T-helper 1 cell treated with Interleukin-12 subunit alpha and Interleukin-12 subunit beta and Interleukin-4 antibody, amounts not matched to agents 30 μg/mL and 1 μg/mL, for 36 hours (primary cell): ENCODE measurements at regions not wholly inside any gene's neighbourhood (a gene's known extent, or its start where the extent isn't known, plus 50 kb on each side); places are given as distances from the start of the nearest gene placed in this dataset.

Experiments used
- H3K27ac Mint-ChIP-seq: one replicate; pipeline ENCODE4 v1.8.0; 2021; ENCODE audit warnings: mild to moderate bottlenecking, mixed read lengths
- H3K27me3 Mint-ChIP-seq: one replicate; pipeline ENCODE4 v1.8.0; 2021; ENCODE audit warnings: low read depth, mixed read lengths
- H3K36me3 Mint-ChIP-seq: one replicate; pipeline ENCODE4 v1.8.0; 2021; ENCODE audit warnings: low read depth, mixed read lengths
- H3K4me1 Mint-ChIP-seq: one replicate; pipeline ENCODE4 v1.8.0; 2021; ENCODE audit warnings: low read depth, mixed read lengths
- H3K4me3 Mint-ChIP-seq: one replicate; pipeline ENCODE4 v1.8.0; 2021; ENCODE audit warnings: mild to moderate bottlenecking, moderate library complexity, mixed read lengths
- H3K9me3 Mint-ChIP-seq: one replicate; pipeline ENCODE4 v1.8.0; 2021; ENCODE audit warnings: mixed read lengths

DNA sequence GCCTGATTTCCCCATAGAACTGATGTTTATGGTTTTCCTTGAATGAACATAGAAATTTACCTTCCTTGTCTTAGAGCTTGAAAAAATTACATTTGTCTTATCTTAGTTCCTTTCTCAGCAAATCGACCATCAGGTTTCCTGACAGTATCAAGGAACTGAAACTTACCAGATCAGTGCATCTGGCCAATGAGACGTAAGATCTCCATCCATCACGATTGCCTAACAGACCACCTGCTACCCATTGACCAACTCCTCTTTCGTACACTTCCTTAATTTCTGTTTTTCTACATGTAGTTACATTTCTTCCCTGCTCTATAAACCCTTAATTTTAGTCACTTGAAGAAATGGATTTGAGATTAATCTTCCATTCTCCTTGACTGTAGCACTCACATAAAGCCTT, 57.4 kb upstream of the TMPRSS15 start:
- Mint-ChIP-seq H3K27ac (no peak overlapping the region), H3K27me3 (no peaks in the 10 kb centered on the region), H3K4me1 (no peaks in the 10 kb centered on the region), H3K4me3 (no peak overlapping the region), H3K9me3 (peaks cover 17% of the 10 kb centered on the region), H3K36me3 (no peaks in the 10 kb centered on the region)

DNA sequence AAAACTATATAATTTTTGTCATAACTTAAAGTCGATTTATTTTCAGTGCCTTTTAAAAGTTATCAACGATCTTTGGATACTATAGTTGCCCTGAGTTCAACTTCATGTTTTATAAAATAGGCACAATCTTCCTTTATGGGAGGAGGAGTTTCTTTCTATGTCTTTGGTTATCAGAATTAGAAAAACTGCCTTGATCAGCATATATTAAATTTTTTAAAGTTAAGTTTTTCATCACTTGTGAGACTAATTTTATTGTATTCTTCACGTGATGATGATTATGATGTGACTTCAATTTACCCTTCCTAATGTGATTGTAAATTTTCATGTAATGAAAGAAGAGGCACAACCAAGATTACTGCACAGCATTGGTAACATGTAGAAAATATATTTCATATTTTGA, 58.2 kb upstream of the TMPRSS15 start:
- Mint-ChIP-seq H3K4me3 (no peak overlapping the region), H3K27ac (no peak overlapping the region), H3K36me3 (no peaks in the 10 kb centered on the region), H3K27me3 (no peaks in the 10 kb centered on the region), H3K4me1 (no peaks in the 10 kb centered on the region), H3K9me3 (peaks cover 23% of the 10 kb centered on the region)

DNA sequence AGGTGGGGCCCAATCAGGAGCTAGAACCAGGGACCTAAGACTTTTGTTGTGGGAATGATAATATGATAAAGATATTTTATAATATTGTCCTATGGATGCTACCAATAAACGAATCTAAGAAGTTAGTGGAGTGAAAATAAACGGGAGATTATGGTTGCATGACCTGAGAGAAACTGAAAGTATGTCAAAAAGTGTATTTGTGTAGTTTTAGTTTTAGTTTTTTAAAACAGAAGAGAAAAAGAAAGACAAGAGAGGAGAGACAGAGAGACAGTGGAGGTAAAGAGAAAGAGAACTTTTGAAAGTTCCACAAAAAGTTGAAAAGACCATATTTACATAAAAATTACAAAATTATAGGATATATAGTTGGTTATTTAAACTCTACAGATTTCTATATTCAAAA, 64.1 kb upstream of the TMPRSS15 start:
- no peak overlapping the region for H3K27ac Mint-ChIP-seq
- no peaks in the 10 kb centered on the region for H3K36me3 Mint-ChIP-seq
- no peak overlapping the region for H3K4me3 Mint-ChIP-seq
- H3K27me3 Mint-ChIP-seq, result no peaks in the 10 kb centered on the region
- no peaks in the 10 kb centered on the region for H3K4me1 Mint-ChIP-seq
- peaks cover 24% of the 10 kb centered on the region for H3K9me3 Mint-ChIP-seq

DNA sequence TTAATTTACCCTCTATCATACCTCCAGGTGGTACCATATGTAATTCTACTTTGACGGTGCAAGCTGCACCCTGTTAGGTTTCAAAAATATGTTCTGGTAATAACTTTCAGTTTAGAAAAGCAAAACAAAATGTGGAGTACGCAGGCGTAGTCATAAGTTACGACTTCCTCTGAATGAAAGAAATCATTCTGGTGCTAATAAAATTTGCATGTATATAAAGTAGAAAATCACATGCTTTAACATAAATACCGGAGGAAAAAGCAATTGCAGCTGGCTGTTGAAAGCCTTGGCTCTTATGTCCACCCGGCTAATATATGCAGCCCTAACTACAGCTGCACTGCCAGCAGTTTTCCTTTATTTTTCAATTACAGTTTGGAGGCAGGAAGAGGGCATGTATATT, 65.2 kb upstream of the TMPRSS15 start:
- no peaks in the 10 kb centered on the region for H3K36me3 Mint-ChIP-seq
- H3K4me3 Mint-ChIP-seq, result no peak overlapping the region
- H3K9me3 Mint-ChIP-seq, result peaks cover 19% of the 10 kb centered on the region
- no peak overlapping the region for H3K27ac Mint-ChIP-seq
- H3K27me3 Mint-ChIP-seq, result no peaks in the 10 kb centered on the region
- no peaks in the 10 kb centered on the region for H3K4me1 Mint-ChIP-seq

DNA sequence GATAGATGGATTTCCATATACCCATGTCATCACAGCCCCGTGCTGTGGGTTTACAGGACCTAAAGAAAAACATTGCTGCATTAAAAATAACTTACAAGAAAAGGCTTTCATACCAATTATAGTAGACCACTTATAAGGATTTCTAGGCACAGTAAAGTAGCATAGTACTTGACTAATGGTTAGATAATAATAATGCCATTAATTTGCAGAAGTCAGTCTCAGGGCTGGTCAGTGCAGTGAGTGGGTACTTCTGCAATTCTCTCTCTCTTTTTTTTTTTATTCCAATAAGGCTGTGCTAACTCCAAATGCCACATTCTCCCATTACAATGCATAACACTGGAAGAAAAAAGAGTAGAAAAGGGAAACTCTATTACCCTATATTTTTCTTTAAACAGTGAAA, 73.1 kb upstream of the TMPRSS15 start:
- Mint-ChIP-seq H3K27me3 (no peaks in the 10 kb centered on the region), H3K9me3 (peaks cover 4% of the 10 kb centered on the region), H3K27ac (no peak overlapping the region), H3K4me1 (no peaks in the 10 kb centered on the region), H3K4me3 (no peak overlapping the region), H3K36me3 (no peaks in the 10 kb centered on the region)

DNA sequence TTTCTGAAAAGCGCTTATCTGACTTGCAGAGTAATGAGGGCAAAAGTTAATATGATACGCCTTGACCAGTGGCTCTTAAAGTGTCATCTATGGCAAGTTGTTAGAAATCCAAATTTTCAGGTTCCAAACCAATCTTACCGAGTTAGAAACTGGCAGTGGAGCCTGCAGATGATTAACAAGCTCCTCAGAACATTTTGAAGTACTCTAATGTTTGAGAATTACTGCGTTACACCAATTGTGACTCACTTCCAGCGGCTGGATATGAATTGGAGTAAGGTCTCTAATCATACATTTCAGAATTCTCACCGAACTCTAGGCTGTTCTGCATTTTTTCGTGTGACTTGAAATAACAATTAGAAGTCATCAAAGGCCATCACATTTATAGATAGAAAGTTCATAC, 73.5 kb upstream of the TMPRSS15 start:
- H3K36me3 Mint-ChIP-seq, result no peaks in the 10 kb centered on the region
- H3K27me3 Mint-ChIP-seq, result no peaks in the 10 kb centered on the region
- H3K9me3 Mint-ChIP-seq, result peaks cover 4% of the 10 kb centered on the region
- H3K27ac Mint-ChIP-seq, result no peak overlapping the region
- no peak overlapping the region for H3K4me3 Mint-ChIP-seq
- no peaks in the 10 kb centered on the region for H3K4me1 Mint-ChIP-seq

DNA sequence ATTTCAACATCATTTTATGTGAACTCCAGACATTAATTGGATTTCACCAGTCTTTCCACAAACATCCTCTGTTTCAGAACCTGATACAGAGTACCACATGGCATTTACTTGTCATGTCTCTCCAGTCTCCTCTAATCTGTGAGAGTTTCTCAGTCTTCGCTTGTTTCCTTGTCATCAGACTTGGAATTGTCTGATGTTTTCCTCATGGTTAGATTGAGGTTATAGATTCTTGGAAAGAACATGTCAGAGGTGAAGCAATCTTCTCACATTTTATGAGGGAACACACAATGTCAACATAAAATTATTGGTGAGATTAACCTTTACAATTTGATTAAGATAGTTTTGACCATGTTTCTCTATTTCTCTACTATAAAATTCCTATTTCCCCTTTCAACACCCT, 74.9 kb upstream of the TMPRSS15 start:
- Mint-ChIP-seq H3K27me3 (no peaks in the 10 kb centered on the region), H3K9me3 (peaks cover 4% of the 10 kb centered on the region), H3K4me3 (no peak overlapping the region), H3K27ac (no peak overlapping the region), H3K36me3 (no peaks in the 10 kb centered on the region), H3K4me1 (no peaks in the 10 kb centered on the region)

DNA sequence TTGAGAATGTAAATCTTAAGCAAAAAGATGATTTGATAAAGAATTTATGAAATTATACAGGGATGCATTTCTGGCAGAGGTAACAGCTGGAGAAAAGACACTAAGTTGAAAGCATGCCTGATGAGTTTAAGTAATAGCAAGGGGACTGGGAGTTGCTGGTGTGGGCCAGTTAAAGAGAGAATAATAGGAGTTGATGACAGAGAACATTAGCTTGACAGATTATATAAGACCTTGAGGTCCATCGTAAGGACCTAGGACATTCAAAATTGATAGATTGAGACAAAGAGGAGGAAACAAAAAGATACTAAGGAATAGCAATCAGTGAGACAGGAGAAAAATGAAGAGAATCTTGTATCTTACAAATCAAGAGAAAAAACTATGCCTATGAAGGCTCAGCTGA, 84.7 kb upstream of the TMPRSS15 start:
- Mint-ChIP-seq H3K36me3 (no peaks in the 10 kb centered on the region), H3K4me1 (no peaks in the 10 kb centered on the region), H3K9me3 (no peaks in the 10 kb centered on the region), H3K27ac (no peak overlapping the region), H3K4me3 (no peak overlapping the region), H3K27me3 (no peaks in the 10 kb centered on the region)

DNA sequence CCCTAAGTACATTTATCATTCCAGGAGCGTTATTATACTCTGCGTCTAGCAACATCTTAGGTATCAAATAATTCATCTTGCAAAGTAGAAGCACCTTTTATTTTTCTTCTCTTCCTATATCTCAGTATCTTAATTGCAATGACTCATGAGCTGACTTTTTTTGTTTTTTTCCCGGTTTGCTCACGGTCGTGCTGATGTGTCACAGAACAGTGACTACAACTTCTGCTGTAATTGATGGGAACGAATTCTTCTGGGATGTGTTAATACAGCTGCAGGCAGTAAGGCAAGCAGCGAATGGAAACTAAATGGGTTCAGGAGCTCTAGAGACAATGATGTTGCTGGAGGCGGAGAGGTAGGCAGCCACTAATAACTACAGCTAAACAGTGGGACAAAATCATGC, 89.8 kb upstream of the TMPRSS15 start:
- Mint-ChIP-seq H3K4me1 (no peaks in the 10 kb centered on the region), H3K27me3 (no peaks in the 10 kb centered on the region), H3K4me3 (no peak overlapping the region), H3K27ac (no peak overlapping the region), H3K9me3 (no peaks in the 10 kb centered on the region), H3K36me3 (no peaks in the 10 kb centered on the region)

DNA sequence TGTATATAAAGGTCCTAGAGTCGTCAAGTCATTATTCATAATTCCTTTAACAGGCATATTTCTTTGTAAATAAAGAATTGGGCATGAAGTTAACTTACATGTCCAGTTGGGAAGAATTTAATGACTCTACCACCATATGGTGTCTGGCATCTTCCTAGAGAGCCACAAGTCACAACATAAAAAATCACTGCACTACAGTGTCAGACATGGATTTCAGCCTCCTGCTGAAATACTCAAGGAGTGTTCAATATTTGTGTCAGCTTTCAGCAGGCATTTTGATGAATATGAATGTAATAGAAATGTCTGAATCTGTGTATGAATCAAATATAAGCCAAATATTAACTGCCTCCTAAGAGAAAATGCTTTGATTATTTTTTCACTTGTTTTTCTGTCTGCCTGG, 91.9 kb upstream of the TMPRSS15 start:
- no peak overlapping the region for H3K27ac Mint-ChIP-seq
- no peaks in the 10 kb centered on the region for H3K36me3 Mint-ChIP-seq
- no peaks in the 10 kb centered on the region for H3K4me1 Mint-ChIP-seq
- no peaks in the 10 kb centered on the region for H3K27me3 Mint-ChIP-seq
- no peak overlapping the region for H3K4me3 Mint-ChIP-seq
- H3K9me3 Mint-ChIP-seq, result no peaks in the 10 kb centered on the region

DNA sequence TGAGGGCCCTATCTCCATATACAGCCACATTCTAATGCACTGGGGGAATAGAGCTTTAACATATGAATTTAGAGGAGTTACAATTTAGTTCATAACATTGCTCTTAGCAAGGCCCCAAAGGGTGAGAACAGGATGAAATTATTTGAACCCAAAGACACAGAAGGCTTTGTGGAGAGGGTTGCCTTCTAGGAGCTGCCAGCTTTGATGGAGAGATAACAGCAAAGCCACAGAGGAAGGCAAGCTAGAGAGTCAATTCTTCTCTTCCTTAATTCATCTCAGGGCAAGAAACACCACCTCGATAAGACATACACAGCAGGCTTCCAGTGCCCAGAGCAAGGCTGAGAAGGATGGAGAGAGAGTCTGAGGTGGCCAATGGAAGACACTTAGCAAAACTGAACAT, 94.8 kb upstream of the TMPRSS15 start:
- no peaks in the 10 kb centered on the region for H3K36me3 Mint-ChIP-seq
- no peaks in the 10 kb centered on the region for H3K4me1 Mint-ChIP-seq
- H3K4me3 Mint-ChIP-seq, result no peak overlapping the region
- no peaks in the 10 kb centered on the region for H3K9me3 Mint-ChIP-seq
- H3K27me3 Mint-ChIP-seq, result no peaks in the 10 kb centered on the region
- no peak overlapping the region for H3K27ac Mint-ChIP-seq

DNA sequence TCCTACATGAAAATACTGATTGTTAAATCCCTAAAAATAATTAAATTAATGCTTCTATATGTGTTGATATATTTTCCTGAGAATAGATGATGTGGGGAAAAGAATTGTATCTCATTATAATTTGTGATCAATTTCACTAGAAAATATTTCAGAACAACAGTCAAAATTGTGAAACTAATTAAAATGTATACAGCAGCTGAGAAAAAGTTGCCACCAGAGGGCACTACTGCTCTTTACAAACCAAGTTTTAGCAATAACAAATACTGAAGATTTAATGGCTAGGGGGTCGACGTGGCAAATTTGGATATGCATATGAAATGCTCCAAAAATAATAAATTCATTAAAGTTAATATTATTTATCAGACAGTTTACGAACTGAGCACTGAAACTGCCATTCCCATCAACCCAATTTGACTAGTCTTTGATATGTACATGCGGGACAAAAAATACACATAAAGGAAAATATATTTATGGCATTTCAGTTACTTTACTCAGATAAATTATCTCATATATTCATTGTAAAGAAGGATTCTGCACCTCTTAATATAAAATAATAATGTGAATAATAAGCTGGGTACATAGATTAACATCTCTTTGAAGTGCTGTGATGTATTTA, 96.3 kb upstream of the TMPRSS15 start:
- Mint-ChIP-seq H3K27ac (no peak overlapping the region), H3K27me3 (no peaks in the 10 kb centered on the region), H3K4me3 (no peak overlapping the region), H3K9me3 (no peaks in the 10 kb centered on the region), H3K36me3 (no peaks in the 10 kb centered on the region), H3K4me1 (no peaks in the 10 kb centered on the region)

DNA sequence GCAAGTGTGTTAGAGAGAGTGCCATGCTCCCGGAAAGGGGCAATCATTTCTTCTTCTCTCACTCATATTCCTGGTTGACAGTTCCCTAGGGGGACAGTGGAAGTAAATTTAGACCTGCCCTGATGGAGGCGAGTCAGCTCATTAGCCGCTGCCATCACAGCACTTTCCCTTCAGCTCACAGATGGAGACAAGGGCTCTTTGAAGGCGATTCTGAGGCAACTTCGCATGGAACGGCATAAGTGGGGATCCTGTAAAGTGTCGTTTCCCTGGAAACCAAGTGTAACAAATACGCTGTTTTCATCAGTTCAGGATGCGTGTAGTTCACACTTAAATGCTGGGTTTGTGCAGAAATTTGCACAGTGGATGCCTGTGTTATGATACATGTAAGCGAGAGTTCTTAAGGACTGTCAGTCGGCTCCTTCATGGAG, 114.5 kb upstream of the TMPRSS15 start:
- no peaks in the 10 kb centered on the region for H3K9me3 Mint-ChIP-seq
- no peaks in the 10 kb centered on the region for H3K27me3 Mint-ChIP-seq
- no peaks in the 10 kb centered on the region for H3K4me1 Mint-ChIP-seq
- no peak overlapping the region for H3K27ac Mint-ChIP-seq
- H3K4me3 Mint-ChIP-seq, result no peak overlapping the region
- no peaks in the 10 kb centered on the region for H3K36me3 Mint-ChIP-seq

DNA sequence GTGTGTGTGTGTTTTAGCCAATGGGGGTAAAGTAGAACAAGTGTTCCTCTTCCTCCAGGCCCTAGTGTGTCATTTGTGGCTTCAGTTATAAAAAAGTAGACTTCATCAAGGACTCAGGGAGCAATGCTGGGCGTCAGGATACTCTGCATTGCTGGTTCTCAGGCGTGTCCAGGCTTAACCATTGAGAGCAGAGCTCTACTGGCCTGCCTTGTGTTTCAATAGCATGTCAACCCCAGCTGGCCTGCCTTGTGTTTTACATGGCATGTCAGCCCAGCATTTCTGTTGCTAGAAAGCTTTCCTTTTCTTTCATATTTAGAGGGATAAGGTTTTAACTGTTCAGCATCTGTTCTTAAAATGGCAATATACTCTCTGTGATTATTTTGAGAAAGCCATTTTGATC, 117.6 kb upstream of the TMPRSS15 start:
- no peaks in the 10 kb centered on the region for H3K4me1 Mint-ChIP-seq
- H3K27me3 Mint-ChIP-seq, result no peaks in the 10 kb centered on the region
- no peaks in the 10 kb centered on the region for H3K9me3 Mint-ChIP-seq
- H3K4me3 Mint-ChIP-seq, result no peak overlapping the region
- no peak overlapping the region for H3K27ac Mint-ChIP-seq
- no peaks in the 10 kb centered on the region for H3K36me3 Mint-ChIP-seq

DNA sequence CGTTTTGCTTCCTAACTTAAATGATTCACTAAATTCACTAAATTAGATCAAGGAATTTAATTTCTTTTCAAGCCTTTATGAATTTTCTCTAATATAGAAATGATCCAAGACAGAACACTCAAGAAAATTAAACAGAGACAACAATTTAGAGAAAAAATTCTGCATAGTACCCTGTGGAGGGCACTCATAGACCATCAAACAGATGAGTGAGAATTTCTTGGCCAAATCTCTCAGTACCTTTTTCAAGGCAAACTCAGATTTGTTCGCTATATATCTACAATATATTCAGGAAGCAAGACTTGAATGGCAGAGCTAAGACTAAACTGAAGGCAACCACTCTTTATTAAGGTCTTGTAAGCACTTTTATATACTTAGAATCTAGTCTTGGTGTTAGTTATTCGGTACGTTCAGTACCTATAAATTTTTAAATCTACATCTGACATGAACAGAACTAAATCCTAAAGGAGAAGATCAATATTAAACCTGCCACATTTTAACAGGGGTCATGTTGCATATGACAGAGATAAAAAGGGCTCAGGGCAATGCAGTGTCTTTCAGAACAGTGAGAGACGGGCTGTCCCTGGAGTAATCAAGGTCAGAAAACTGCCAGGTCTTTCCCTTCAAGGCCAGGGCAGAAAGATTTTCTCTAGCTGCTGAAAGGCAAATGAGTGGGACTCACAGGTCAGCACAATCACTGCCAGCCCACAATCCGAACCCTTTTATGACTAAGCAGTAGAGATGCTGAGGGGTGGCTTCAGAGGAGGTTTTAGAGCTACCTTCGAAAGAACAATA, 118.8 kb upstream of the TMPRSS15 start:
- H3K27ac Mint-ChIP-seq, result no peak overlapping the region
- H3K4me3 Mint-ChIP-seq, result no peak overlapping the region
- H3K36me3 Mint-ChIP-seq, result no peaks in the 10 kb centered on the region
- no peaks in the 10 kb centered on the region for H3K4me1 Mint-ChIP-seq
- H3K27me3 Mint-ChIP-seq, result no peaks in the 10 kb centered on the region
- no peaks in the 10 kb centered on the region for H3K9me3 Mint-ChIP-seq
